Tibial nerve (tissue), 4 donors: ENCODE measurements at regions not wholly inside any gene's neighbourhood (a gene's known extent, or its start where the extent isn't known, plus 50 kb on each side); places are given as distances from the start of the nearest gene placed in this dataset.

Source experiments
- DNase-seq, 2 donors: peaks; one replicate each; pipeline ENCODE4 v3.0.0-alpha.2; 2019; ENCODE audit warnings: low spot score in 2 of 2
- H3K27ac ChIP-seq, 4 donors: fragments of 200-600 bp; sonication (generic) in 3 of 4; one replicate each; pipeline ENCODE4 v1.5.1; 2017 to 2019; ENCODE audit warnings: mild to moderate bottlenecking in 1 of 4
- H3K27me3 ChIP-seq, 2 donors: fragments of 200-600 bp; sonication (generic) in 1 of 2; one replicate each; pipeline versions ENCODE4 v1.5.1 to v1.6.0; 2017 to 2019
- H3K36me3 ChIP-seq, 3 donors: fragments of 200-600 bp; sonication (generic); one replicate each; pipeline ENCODE4 v1.5.1; 2018 to 2019
- H3K4me1 ChIP-seq, 4 donors: fragments of 200-600 bp; sonication (generic) in 3 of 4; one replicate each; pipeline ENCODE4 v1.5.1; 2017 to 2019
- H3K4me3 ChIP-seq, 4 donors: fragments of 200-600 bp; sonication (generic) in 3 of 4; one replicate each; pipeline ENCODE4 v1.5.1; 2017 to 2019; ENCODE audit warnings: mild to moderate bottlenecking in 1 of 4, moderate library complexity in 1 of 4
- H3K9me3 ChIP-seq, 4 donors: fragments of 200-600 bp; sonication (generic) in 3 of 4; one replicate each; pipeline ENCODE4 v1.5.1; 2017 to 2019
- CTCF ChIP-seq, 5 experiments: fragments of 200-600 bp in 3 of 5; fragments of 450-650 bp in 2 of 5; sonication (generic) in 3 of 5; IDR thresholded peaks; one replicate each; pipeline ENCODE4 v1.5.1; 2016 to 2019; ENCODE audit warnings: antibody characterized with exemption in 5 of 5, mild to moderate bottlenecking in 3 of 5, moderate library complexity in 2 of 5
- EP300 ChIP-seq, 2 donors: sonication (generic); formaldehyde crosslinking; IDR thresholded peaks; one replicate each; pipeline ENCODE4 v1.6.1; 2017; ENCODE audit warnings: antibody characterized with exemption in 2 of 2, mild to moderate bottlenecking in 1 of 2
- POLR2A ChIP-seq, 2 donors: fragments of 450-650 bp; IDR thresholded peaks; one replicate each; pipeline ENCODE4 v1.6.1; 2017; ENCODE audit warnings: antibody characterized with exemption in 2 of 2, mild to moderate bottlenecking in 2 of 2, moderate library complexity in 2 of 2
- WGBS, 2 donors: methylation state at CpG; one replicate each; pipeline ENCODE4 v1.1.5; 2018; 5-methylcytosine and 5-hydroxymethylcytosine counted together

- 83 to 87% methylated on average over 2 of the region's 2 CpGs for WGBS, 2 donors
- Histone ChIP-seq H3K4me1 (no peaks in the 10 kb centered on the region), H3K36me3 (no peaks in the 10 kb centered on the region), H3K27ac (no peak overlapping the region), H3K4me3 (no peak overlapping the region), H3K27me3 (no peaks in the 10 kb centered on the region), H3K9me3 (no peaks in the 10 kb centered on the region)
- DNase-seq, result no peak
- TF ChIP-seq EP300 (IDR thresholded peaks at IDR 0.05) (no peak), POLR2A (IDR thresholded peaks at IDR 0.05) (no peak)
Observed at GRCh38 chr21:18630446-18630845, 226.9 kb upstream of the TMPRSS15 start.

DNA sequence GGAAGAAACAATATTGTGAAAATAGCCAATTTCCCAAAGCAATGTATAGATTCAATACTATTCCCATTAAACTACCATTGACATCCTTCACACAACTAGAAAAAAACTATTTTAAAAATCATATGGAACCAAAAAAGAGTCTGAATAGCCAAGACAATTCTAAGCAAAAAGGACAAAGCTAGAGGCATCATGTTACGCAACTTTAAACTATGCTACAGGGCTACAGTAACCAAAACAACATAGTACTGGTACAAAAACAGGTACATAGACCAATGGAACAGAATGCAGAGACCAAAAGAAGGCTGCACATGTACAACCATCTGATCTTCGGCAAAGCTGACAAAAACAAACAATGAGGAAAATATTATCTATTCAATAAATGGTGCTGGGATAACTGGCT, 233.3 kb upstream of the TMPRSS15 start:
- no peaks in the 10 kb centered on the region for H3K9me3 ChIP-seq
- no peaks in the 10 kb centered on the region for H3K4me1 ChIP-seq
- DNase-seq, result no peak
- no peaks in the 10 kb centered on the region for H3K27me3 ChIP-seq
- TF ChIP-seq POLR2A (IDR thresholded peaks at IDR 0.05) (no peak), EP300 (IDR thresholded peaks at IDR 0.05) (no peak), CTCF (IDR thresholded peaks at IDR 0.05) (no peak)
- H3K36me3 ChIP-seq, result no peaks in the 10 kb centered on the region
- no peak overlapping the region for H3K27ac ChIP-seq
- no peak overlapping the region for H3K4me3 ChIP-seq
- WGBS, 2 donors, result 95 to 98% methylated on average over 2 of the region's 2 CpGs

DNA sequence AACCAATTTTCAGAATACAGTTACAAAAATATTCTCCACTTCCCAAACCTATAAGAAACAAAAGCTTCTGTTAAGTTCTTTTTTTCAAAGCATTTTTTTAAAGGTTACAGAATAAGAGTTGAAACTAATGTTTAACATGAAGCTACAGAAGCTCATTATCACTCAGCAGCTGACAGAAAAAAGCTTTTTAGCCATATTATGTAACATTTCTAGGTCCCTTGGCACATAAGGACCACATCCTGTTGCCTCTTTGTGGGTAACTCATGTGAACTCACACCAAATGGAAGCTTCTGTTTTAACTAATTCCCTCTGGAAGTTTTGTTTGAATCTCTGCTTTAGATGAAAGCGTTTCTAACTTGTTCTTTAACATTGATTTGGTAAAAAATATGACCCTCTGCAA, 242.5 kb upstream of the TMPRSS15 start:
- WGBS, 2 donors, result 53 to 62% methylated on average over 1 of the region's 1 CpG
- no peaks in the 10 kb centered on the region for H3K36me3 ChIP-seq
- TF ChIP-seq CTCF (IDR thresholded peaks at IDR 0.05) (no peak), EP300 (IDR thresholded peaks at IDR 0.05) (no peak)
- no peaks in the 10 kb centered on the region for H3K27me3 ChIP-seq
- H3K9me3 ChIP-seq, result no peaks in the 10 kb centered on the region
- no peaks in the 10 kb centered on the region for H3K4me1 ChIP-seq
- no peak overlapping the region for H3K4me3 ChIP-seq
- DNase-seq, result no peak
- no peak overlapping the region for H3K27ac ChIP-seq

DNA sequence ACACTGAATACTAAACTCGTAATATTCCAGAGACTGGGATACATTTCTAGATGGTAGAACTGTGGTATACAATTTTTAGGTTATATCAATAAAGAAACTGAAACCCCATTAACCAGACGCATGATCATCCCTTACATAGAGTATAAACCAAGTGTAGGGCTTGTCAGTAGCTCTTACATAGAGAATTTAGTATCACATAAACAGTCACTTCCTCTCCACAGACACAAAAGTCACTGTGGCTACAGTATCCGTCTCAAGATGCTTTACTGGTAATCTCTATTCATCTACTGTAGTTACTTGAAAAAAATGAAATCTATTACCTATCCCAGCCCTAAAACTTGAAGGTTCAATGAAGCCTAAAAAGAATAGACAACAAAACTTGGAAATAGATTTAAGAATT, 252.3 kb upstream of the TMPRSS15 start:
- Histone ChIP-seq H3K27ac (no peak overlapping the region), H3K27me3 (no peaks in the 10 kb centered on the region), H3K4me1 (no peaks in the 10 kb centered on the region), H3K9me3 (no peaks in the 10 kb centered on the region), H3K36me3 (no peaks in the 10 kb centered on the region), H3K4me3 (no peak overlapping the region)
- TF ChIP-seq EP300 (IDR thresholded peaks at IDR 0.05), result no peak
- TF ChIP-seq POLR2A (IDR thresholded peaks at IDR 0.05), result no peak
- TF ChIP-seq CTCF (IDR thresholded peaks at IDR 0.05), result no peak
- WGBS, 2 donors, result 54 to 65% methylated on average over 3 of the region's 3 CpGs
- no peak for DNase-seq

GRCh38 chr21:18661842-18662241, 258.3 kb upstream of the TMPRSS15 start:
- TF ChIP-seq CTCF (IDR thresholded peaks at IDR 0.05), result no peak
- TF ChIP-seq POLR2A (IDR thresholded peaks at IDR 0.05), result no peak
- TF ChIP-seq EP300 (IDR thresholded peaks at IDR 0.05), result no peak
- Histone ChIP-seq H3K4me1 (no peaks in the 10 kb centered on the region), H3K9me3 (no peaks in the 10 kb centered on the region), H3K27me3 (no peaks in the 10 kb centered on the region), H3K36me3 (no peaks in the 10 kb centered on the region), H3K27ac (no peak overlapping the region), H3K4me3 (no peak overlapping the region)
- WGBS, 2 donors, result 86 to 91% methylated on average over 3 of the region's 3 CpGs
- no peak for DNase-seq

GRCh38 chr21:18663663-18664062, 260.1 kb upstream of the TMPRSS15 start:
- no peak for DNase-seq
- no peak overlapping the region for H3K4me3 ChIP-seq
- no peaks in the 10 kb centered on the region for H3K27me3 ChIP-seq
- no peaks in the 10 kb centered on the region for H3K9me3 ChIP-seq
- WGBS, 2 donors, result 72 to 80% methylated on average over 3 of the region's 3 CpGs
- no peaks in the 10 kb centered on the region for H3K36me3 ChIP-seq
- TF ChIP-seq POLR2A (IDR thresholded peaks at IDR 0.05) (no peak), CTCF (IDR thresholded peaks at IDR 0.05) (no peak), EP300 (IDR thresholded peaks at IDR 0.05) (no peak)
- H3K4me1 ChIP-seq, result no peaks in the 10 kb centered on the region
- H3K27ac ChIP-seq, result no peak overlapping the region
